GM21723 (cell line): ENCODE measurements at regions not wholly inside any gene's neighbourhood (a gene's known extent, or its start where the extent isn't known, plus 50 kb on each side); places are given as distances from the start of the nearest gene placed in this dataset.
A peak's percentile ranks its signal among the peaks of the same experiment; 100 is the strongest.

ENCODE experiments used
- ATAC-seq: cut with Tn5 transposase; IDR thresholded peaks from one replicate; pipeline ENCODE4 v1.9.1; 2021; ENCODE audit warnings: mild to moderate bottlenecking, moderate library complexity; ENCODE audit not compliant: unreplicated experiment

GRCh38 chr15:94015324-94015723 is 216.0 kb upstream of the MCTP2 start:
- no peak for ATAC-seq

GRCh38 chr15:94008104-94009074 is 223.0 kb upstream of the MCTP2 start:
- no peak for ATAC-seq

- ATAC-seq = no peak
These were observed 226.7 kb upstream of the MCTP2 start for GRCh38 chr15:94004697-94005096.

- ATAC-seq = no peak
These were observed 229.3 kb upstream of the MCTP2 start for GRCh38 chr15:94002041-94002440.

GRCh38 chr15:94001255-94001801 is 230.0 kb upstream of the MCTP2 start:
- ATAC-seq = no peak

- ATAC-seq = no peak
These were observed 230.8 kb upstream of the MCTP2 start for GRCh38 chr15:94000606-94001005.

- no peak for ATAC-seq
These were observed 234.2 kb upstream of the MCTP2 start for GRCh38 chr15:93997071-93997658.

GRCh38 chr15:93989440-93989998 is 241.8 kb upstream of the MCTP2 start:
- ATAC-seq = no peak

GRCh38 chr15:93987068-93987467 is 244.3 kb upstream of the MCTP2 start:
- ATAC-seq = peak; percentile 66

GRCh38 chr15:93986400-93986984 is 244.9 kb upstream of the MCTP2 start:
- no peak for ATAC-seq

GRCh38 chr15:93985925-93986324 is 245.4 kb upstream of the MCTP2 start:
- ATAC-seq = no peak

- no peak for ATAC-seq
These were observed 246.2 kb upstream of the MCTP2 start for GRCh38 chr15:93985176-93985575.

- no peak for ATAC-seq
These were observed 247.8 kb upstream of the MCTP2 start for GRCh38 chr15:93983526-93983925.

- no peak for ATAC-seq
These were observed 249.1 kb upstream of the MCTP2 start for GRCh38 chr15:93982226-93982727.

- ATAC-seq = no peak
These were observed 249.7 kb upstream of the MCTP2 start for GRCh38 chr15:93981706-93982105.

GRCh38 chr15:93980261-93980911 is 251.0 kb upstream of the MCTP2 start:
- ATAC-seq = no peak

- ATAC-seq = no peak
These were observed 256.4 kb upstream of the MCTP2 start for GRCh38 chr15:93974804-93975481.

- ATAC-seq = no peak
These were observed 258.1 kb upstream of the MCTP2 start for GRCh38 chr15:93973287-93973686.

GRCh38 chr15:93968773-93969172 is 262.6 kb upstream of the MCTP2 start:
- no peak for ATAC-seq

GRCh38 chr15:93965304-93965908 is 266.0 kb upstream of the MCTP2 start:
- ATAC-seq = no peak
